ELF-1 (cell line): ENCODE measurements at regions not wholly inside any gene's neighbourhood (a gene's known extent, or its start where the extent isn't known, plus 50 kb on each side); places are given as distances from the start of the nearest gene placed in this dataset.
A peak's percentile ranks its signal among the peaks of the same experiment; 100 is the strongest.
"Not testable (repeated sequence)": the region's sequence is repeated elsewhere in the genome, so short reads cannot be mapped to it uniquely, and the experiment has no call there.

Experiments used
- DNase-seq: peaks from one replicate; pipeline ENCODE4 v3.0.0-alpha.2; 2016; ENCODE audit warnings: low read depth, low spot score

DNA sequence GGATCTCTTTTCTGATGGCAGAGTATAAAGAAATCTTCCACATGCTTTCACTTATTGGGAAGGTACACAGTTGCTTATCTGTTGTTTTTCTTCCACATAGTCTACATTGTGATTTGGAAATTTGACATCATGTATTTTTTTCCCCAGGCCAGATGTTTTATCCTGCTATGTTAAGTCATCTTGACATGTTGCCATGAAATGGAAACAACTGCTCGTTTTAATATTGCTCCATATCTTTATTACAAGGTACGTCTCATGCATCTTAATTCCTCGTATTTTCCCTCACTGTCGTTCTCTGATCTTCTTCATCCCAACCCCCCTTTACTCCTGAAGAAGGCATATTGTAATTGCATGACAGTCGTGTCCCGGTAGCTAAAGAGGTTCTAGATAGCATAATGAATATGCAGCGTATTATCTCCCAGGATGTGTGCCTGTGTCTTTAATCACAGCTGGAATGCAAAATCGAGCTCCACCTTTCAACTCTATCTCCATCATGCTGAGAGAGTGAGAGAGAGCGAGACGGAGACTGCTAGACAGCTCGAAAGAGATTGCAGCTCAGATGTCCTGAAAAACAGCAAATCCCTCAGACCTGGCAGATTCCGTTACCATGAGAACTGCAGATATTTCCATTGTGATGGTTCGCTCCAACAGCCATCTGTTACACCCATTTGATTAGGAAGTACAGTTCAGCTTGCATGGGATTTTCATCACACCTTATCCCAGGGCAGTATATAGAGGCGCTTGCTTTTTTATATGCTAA is 281.7 kb downstream of the TMEM38B start:
- peak; percentile 36 for DNase-seq

DNA sequence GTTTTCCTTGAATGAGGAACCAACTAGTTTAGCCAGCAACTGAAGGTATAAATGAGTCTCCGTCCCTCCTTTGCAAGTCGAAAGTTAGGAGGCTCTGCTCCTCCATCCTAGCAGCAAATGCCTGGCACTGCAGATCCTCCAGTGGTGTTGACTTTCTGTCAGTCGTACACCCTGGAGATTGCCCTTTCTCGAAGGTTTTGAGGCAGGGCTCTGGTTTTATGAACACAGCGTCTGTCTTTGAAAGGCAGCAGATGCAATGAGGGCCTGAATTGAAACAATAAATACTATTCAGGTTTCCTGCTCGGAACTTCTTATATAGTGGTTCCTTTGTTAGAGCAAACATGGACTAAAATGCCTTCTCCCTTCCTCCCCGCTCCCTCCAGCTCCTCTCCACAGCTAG is 284.0 kb downstream of the TMEM38B start:
- DNase-seq, result no peak

DNA sequence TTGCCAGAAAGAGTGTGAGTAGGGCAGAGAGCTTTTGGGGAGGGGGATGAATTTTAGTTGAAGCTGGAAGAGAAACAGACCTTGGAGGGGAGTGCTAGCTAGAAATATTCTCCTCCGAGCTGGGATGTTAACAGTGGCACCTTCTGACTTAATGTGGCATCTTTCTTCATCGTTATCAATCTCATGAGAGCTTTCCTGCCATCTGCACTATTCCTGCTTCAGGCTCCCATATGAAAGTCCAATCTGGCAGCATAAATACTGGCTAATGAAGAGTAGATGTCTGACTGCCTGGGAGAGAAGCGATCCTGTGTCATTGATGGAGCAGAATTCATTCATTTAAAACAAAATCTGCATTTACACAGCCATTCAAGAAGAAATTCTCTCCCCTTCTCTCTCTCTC is 284.5 kb downstream of the TMEM38B start:
- no peak for DNase-seq

DNA sequence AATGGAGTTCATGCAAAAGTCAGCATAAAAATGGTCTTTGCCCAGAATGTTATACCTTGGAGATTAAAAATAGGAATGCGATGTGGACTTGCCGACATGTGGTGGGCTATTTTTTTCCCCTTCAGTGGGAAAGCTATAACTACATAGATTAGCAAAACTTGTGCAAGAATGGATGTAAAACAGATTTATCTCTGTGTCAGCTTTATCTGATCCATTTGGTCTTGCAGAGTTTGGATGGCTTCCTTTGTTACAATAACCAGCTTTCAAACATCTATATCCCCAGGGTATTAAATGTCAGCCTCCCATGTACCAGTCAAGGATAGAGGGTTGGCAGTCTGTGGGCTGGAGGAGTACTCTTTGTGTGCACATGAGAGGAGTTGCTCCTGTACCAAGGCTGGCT is 284.9 kb downstream of the TMEM38B start:
- no peak for DNase-seq

DNA sequence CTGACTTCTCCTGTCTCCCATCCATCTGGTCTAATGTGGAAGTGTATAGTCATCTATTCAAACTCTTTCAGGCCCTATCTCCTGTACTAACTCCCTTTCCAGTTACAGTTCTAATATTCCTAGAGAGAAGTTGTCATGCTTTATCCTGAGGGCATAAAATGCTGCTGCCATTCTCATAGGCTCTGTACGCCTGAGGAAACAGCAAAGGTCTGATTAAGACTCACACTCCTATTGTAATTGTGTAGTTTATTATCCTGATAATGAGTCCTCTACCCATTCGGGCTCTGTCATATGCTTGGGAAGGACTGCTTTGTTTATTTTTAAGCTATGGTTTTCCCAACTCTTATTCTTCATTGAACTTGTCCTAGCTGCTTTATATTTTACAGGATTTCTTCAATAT is 290.4 kb downstream of the TMEM38B start:
- DNase-seq, result no peak

DNA sequence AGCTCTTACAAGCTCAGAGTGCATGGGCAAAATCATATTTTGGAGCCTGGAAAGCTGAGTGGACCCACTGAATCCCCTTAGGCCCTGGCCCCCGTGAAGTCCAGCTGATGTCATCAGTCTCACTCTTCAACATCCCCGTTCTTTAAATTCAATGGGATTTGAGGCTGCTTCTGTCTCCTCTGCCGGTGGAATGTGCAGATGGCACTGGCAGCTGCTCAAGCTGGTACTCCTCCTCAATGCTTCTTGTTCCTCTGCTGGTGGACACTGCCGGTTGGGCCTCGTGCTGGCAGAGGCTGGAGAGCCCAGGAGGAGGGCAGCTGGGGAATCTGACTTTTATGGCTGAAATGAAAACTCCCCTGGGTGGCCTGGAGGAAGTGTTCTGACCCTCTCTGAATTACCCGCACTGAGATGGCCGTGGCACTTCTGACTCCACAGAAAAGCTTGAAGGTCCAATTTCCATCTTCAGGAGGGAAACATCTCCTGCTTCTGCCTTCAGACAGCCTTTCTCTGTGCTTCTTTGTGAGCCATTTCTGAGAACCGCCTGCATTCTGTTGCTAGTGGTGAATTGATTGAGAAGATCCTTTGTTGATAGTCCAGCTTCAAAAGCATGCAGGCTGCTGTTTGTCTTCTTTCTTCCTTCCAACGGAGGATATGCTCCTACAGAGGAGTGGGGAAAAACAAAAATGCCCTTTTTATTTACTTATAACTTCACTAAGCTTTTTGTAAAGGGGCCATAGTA is 298.9 kb downstream of the TMEM38B start:
- peak; percentile 9 for DNase-seq

DNA sequence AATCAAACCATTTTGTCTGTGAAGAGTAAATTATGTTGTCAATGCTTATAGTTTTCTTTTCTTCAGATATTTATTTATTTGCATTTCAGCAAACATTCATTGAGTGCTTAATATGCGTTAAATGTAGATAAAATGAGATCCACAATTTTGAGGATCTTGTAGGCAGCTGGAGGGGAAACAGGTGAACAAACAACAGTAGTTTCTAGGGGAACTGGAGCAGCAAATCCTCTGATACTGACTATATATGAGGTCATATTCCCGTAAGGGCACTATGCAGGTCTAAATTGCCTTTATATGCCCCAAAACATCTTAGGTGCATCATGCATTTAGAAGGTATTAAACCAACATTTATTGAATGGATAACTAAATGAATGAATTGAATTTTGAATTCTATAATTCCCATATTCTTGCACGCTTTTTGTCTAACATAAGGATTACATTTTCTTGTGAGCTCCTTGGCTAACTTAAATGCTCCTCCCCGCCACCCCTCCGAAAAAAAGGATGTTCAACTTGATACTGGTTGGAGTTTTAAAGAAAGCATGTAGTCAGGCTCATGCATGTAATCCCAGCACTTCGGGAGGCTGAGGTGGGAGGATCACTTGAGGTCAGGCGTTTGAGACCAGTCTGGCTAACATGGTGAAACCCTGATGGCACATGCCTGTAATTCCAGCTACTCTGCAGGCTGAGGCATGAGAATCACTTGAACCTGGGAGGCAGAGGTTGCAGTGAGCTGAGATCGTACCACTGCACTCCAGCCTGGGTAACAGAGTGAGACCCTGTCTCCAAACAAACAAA is 299.8 kb downstream of the TMEM38B start:
- DNase-seq, result no peak

DNA sequence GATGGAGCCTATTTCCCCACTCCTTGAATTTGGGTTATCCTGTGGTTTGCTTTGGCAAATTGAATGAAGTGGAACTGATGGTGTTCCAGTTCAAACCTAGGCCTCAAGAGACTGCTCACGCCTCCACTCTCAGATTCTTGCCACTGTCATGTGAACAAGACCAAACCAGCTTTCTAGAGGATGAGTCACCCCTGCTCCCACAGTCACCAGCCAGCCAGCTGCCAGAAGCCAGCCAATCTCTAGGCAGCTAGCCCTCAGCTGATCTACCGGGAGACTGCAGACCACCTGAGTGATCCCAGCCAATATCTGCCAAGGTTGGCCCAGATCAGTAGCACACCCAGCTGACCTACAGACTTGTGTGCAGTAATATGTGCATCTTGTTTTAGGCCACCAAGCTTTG is 300.6 kb downstream of the TMEM38B start:
- DNase-seq, result peak; percentile 37

DNA sequence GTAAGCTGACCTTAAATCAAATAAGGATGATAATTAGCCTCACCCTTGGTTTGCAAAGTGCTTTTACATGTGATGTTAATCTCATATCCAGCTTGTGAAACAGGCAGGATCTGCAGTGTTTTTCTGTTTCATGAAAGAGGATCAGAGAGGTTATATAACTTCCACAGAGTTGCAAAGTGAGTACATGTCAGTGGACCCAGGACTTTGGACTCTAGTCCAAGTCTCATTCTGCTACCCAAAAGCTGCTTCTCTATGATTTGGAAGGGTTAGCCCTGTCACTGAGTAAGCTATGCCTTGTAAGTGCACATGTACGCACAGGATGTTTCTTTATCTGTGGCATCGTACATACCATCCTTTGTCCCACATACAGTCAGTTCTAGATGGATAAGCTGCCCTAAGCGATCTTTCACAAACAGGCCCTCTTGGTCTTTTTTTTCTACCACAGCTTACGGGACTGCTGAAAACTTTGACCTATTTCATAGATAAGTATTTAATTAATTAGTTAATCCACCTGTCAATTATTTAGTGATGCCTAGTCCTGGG is 322.9 kb downstream of the TMEM38B start:
- no peak for DNase-seq

DNA sequence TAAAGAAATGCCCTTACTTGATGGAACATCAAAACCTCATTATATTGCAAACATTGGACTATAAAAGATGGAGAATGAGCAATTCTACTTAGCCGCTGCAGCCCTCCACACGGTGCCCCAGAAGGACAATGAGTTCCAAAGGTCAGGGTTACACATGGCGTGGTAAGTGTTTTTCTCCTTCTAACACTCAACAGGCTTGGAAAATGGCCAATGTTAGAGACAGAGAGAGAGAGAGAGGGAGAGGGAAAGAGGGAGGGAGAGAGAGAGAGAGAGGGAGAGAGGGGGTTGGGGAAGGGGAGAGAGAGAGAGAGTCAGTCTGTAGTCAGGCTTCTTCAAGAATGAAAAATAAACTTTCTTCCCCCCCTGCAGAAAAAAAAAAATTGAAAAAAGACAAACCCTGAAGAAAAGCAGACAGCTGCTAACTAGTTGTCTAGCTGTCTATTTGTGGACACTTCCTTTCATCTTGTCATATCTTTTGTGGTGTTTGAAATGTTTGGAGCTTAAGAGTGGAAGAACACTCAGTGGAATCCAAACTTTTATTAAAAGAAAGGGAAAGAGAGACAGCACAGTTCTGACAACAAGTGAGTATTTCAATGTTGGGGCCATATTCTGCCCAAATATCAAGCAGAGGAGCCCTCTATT is 324.8 kb downstream of the TMEM38B start:
- DNase-seq, result no peak

DNA sequence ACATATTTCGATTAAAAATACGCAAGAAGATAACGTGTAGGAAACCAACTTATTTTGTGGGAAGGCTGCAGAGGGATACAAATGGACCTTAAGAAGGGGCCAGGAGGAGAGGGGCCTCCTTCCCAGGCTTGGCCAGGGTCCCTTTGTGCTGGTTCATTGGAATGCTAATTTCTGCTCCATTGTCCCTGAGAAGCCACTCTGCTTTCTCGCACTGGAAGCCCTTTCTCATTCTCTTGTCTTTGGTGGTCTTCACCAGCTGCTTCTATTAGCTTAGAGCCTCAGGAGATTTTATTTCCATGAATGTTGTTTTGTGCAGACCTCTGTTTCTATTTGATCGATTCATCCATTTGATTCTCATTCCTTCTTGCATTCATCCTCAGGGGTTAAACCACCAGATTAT is 325.4 kb downstream of the TMEM38B start:
- peak; percentile 74 for DNase-seq

DNA sequence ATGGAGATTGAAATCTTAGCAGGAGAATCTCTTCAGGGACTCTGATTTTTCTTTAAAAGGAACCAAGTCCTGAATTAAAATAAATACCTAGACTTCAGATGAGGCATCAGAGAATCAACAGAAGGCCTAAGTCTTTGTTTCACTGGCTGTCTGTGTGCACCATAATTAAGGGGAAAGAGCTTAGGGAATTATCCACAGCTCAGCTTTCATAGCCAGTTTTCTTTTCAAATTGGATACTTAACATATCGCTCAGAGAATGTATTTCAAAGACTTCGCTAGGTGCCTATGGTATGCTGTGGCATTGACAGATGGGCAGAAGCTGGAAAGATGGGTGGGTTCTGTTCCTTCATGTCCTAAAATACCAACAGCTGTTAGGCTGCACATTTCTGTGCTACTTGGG is 325.8 kb downstream of the TMEM38B start:
- DNase-seq, result no peak

DNA sequence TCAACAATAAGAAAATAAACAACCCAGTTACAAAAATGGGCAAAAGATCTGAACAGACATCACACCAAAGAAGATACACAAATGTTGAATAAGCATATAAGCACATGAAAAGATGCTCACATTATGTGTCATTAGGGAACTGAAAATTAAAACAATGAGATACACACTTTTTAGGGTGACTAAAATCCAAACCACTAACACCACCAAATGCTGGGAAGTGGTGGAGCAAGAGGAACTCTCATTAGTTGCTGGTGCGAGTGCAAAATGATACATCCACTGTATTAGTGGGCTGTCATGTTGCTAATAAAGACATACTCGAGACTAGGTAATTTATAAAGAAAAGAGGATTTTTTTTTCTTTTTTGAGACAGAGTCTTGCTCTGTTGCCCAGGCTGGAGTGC is 329.1 kb downstream of the TMEM38B start:
- DNase-seq, result no peak

DNA sequence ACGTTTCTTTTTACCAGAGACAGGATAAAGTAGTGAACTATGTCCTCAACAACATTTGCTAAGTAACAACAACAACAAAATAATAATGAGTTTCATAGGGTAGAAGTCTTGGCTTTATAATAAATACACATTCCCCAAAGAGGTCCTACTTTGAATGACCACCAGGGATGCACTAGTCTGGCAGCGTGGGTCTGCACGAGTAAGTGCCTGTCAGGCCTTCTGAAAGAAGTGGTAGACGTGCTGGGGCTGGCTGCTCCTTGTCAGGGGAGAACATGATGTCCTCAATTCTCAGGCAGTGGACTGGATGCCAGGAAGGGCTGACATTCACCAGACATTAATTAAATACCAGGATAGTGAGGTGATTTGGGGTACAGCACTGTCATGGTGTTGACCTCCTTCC is 331.1 kb downstream of the TMEM38B start:
- peak; percentile 9 for DNase-seq

DNA sequence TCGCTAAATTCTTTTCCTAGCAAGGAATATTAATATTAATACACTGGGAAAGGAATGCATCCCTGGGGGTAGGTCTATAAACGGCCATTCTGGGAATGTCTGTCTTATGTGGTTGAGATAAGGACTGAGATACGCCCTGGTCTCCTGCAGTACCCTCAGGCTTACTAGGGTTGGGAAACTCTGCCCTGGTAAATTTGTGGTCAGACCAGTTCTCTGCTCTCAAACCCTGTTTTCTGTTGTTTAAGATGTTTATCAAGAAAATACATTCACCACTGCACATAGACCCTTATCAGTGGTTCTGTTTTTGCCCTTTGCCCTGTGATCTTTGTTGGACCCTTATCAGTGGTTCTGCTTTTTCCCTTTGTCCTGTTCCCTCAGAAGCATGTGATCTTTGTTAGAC is 335.8 kb downstream of the TMEM38B start:
- not testable (repeated sequence) for DNase-seq

DNA sequence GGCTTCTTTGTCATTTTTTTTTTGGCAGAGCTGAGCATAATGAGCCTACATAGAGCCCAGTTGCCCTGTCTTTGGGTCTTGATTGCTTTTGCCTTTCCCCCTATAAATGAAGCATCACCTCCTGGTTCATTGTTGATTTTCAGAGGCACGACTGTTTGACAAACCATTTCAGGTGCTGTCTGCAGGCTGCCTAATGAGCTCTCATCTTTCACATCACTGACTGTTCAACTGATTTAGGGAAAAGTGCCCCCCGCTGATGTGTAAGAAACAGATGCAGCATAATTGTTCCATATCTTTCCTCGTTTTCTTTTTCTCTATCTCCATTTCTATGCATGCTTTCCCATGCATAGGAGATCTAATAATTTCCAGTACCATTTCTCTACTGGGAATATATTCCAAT is 338.6 kb downstream of the TMEM38B start:
- no peak for DNase-seq

DNA sequence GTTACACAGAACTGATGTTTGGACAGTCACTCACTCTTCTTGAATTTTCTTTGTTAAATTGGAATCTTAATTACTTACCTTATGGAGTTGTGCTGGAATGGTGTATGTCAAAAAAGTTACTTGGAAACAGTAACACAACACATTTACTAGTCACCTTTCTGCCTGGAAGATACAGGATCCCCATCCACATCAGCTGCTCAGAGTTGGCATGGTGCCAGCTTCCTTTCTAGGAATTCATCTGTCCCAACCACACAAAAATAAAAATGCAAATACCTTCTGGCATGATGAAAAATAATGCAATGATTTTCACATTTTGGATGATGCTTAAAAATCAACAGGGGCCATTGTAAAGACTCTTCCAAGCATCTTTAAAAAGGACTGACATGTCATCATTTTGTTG is 341.5 kb downstream of the TMEM38B start:
- DNase-seq, result no peak

DNA sequence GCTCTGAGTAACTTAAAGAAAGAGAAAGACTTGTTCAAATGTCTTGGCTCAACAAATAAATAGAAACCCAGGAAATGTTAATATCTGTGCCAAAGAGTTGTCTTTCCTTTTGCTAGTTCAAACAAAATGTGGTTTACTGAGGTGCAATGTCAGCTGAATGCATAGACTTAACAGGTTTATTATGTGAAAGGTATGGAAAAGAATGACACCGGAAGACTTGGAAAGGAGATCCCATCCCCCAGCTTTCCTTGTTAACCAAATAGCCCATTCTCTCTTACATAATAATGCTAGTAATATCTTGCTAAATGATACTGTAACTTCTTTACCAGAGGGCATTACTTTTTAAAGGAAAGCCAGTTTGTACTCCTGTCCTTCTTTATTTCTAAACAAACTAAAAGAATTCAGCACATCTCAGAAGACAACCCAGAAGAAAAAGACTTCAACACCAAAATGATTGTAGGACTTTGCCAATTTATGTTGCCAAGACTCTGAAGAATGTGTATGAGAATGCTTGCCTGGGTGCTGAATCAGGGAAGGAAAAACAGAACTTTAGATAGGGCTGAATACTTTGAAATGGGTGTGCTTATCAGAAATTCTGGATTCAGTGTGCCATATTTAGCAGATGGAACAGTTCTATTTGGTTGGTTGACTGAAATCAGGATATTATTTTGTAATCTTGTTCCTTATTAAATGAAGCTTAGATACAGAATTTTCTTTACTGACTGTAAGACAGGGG is 344.1 kb downstream of the TMEM38B start:
- no peak for DNase-seq

DNA sequence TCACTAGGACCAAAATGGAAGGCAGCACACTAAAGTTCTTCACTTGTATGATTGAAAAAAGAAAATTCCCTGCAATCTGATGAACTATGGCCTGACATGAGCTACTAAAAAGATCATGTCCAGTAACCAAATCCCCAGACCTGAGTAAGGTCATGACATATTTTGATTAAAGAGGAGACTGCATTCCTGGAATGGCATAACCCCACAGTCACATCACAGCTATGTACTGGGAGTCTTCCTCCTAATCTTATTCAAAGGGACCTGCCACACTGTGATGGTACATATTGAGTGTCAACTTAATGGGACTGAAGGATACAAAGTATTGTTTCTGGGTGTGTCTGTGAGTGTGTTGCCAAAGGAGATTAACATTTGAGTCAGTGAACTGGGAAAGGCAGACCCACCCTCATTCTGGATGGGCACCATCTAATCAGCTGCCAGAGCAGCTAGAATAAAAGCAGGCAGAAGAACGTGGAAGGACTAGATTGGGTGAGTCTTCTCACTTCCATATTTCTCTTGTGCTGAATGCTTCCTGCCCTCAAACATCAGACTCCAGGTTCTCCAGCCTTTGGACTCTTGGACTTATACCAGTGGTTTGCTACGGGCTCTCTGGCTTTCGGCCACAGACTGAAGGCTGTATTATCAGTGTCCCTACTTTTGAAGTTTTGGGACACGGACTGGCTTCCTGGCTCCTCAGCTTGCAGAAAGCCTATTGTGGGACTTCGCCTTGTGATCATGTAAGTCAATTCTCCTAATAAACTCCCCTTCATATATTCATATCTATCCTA is 345.0 kb downstream of the TMEM38B start:
- no peak for DNase-seq

DNA sequence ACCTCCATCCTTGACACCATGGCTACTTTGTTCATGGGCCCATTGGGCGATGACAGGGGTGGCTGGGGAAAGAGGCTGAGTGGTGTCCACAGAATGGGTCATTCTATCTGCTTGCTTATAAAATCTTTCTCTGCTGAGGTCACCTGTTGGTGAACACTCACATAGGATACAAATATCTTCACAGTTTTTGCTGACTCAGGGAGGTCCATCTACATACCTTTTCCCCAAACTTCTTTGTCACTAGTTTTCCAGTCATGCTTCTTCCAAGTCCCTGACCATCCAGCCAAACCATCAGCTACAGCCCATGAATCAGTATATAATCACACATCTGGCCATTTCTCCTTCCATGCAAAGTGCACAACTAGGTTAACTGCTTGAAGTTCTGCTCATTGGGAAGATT is 347.6 kb downstream of the TMEM38B start:
- not testable (repeated sequence) for DNase-seq
